WTC11 (cell line): ENCODE measurements at regions not wholly inside any gene's neighbourhood (a gene's known extent, or its start where the extent isn't known, plus 50 kb on each side); places are given as distances from the start of the nearest gene placed in this dataset.

Source experiments
- ATF1 ChIP-seq: sonication (generic); formaldehyde crosslinking; IDR thresholded peaks from 2 replicates; pipeline ENCODE4 v1.8.1; 2023; ENCODE audit warnings: mild to moderate bottlenecking, moderate library complexity, missing genetic modification reagents
- CBFB ChIP-seq: sonication (generic); formaldehyde crosslinking; IDR thresholded peaks from 2 replicates; pipeline ENCODE4 v1.8.1; 2022; ENCODE audit warnings: mild to moderate bottlenecking, low read depth, missing genetic modification reagents
- CREM ChIP-seq: sonication (generic); formaldehyde crosslinking; IDR thresholded peaks from 2 replicates; pipeline ENCODE4 v1.8.1; 2022; ENCODE audit warnings: mild to moderate bottlenecking, missing genetic modification reagents, moderate library complexity
- ELF4 ChIP-seq: sonication (generic); formaldehyde crosslinking; IDR thresholded peaks from 2 replicates; pipeline ENCODE4 v1.8.1; 2022; ENCODE audit warnings: low read depth, mild to moderate bottlenecking, moderate library complexity, missing genetic modification reagents
- NR3C1 ChIP-seq: sonication (generic); formaldehyde crosslinking; conservative IDR thresholded peaks from 2 replicates; pipeline ENCODE4 v1.8.1; 2023; ENCODE audit warnings: low read depth, mild to moderate bottlenecking, missing genetic modification reagents
- PREB ChIP-seq: sonication (generic); formaldehyde crosslinking; IDR thresholded peaks from 2 replicates; pipeline ENCODE4 v1.8.1; 2022; ENCODE audit warnings: mild to moderate bottlenecking, missing genetic modification reagents, moderate library complexity, borderline replicate concordance
- PRRX2 ChIP-seq: fragments of 250-450 bp; sonication (Bioruptor Pico); IDR thresholded peaks from 2 replicates; pipeline ENCODE4 v1.8.0; 2021; ENCODE audit warnings: mild to moderate bottlenecking
- RORB ChIP-seq: fragments of 250-450 bp; sonication (Bioruptor Pico); IDR thresholded peaks from 2 replicates; pipeline ENCODE4 v1.9.0; 2021; ENCODE audit warnings: mild to moderate bottlenecking
- SP1 ChIP-seq: sonication (generic); formaldehyde crosslinking; conservative IDR thresholded peaks from 2 replicates; pipeline ENCODE4 v1.8.1; 2022; ENCODE audit warnings: missing genetic modification reagents
- TP53 ChIP-seq: sonication (generic); formaldehyde crosslinking; IDR thresholded peaks from 2 replicates; pipeline ENCODE4 v1.8.1; 2023; ENCODE audit warnings: mild to moderate bottlenecking, missing genetic modification reagents
- ZNF121 ChIP-seq: sonication (generic); formaldehyde crosslinking; IDR thresholded peaks from 2 replicates; pipeline ENCODE4 v1.8.0; 2023; ENCODE audit warnings: missing genetic modification reagents
- TF ChIP-seq, protein P1 (sequence below): sonication (generic); formaldehyde crosslinking; IDR thresholded peaks from 2 replicates; pipeline ENCODE4 v1.8.1; 2022; ENCODE audit warnings: mild to moderate bottlenecking, moderate library complexity, missing genetic modification reagents
- TF ChIP-seq, protein P2 (sequence below): fragments of 200-600 bp; IDR thresholded peaks from 2 replicates; pipeline ENCODE4 v1.8.0; 2022; ENCODE audit warnings: antibody characterized with exemption
- TF ChIP-seq, protein P3 (sequence below): sonication (generic); formaldehyde crosslinking; IDR thresholded peaks from 2 replicates; pipeline ENCODE4 v1.8.0; 2022; ENCODE audit warnings: mild to moderate bottlenecking, missing genetic modification reagents

- TF ChIP-seq PRRX2 (no peak), TP53 (no peak), ATF1 (CRISPR knock-in tag) (no peak), ELF4 (CRISPR knock-in tag) (no peak), PREB (CRISPR knock-in tag) (no peak), CBFB (CRISPR knock-in tag) (no peak), ZNF121 (CRISPR knock-in tag) (no peak), NR3C1 (no peak), SP1 (no peak), CREM (CRISPR knock-in tag) (no peak), RORB (no peak)
- TF ChIP-seq, protein P1, sequence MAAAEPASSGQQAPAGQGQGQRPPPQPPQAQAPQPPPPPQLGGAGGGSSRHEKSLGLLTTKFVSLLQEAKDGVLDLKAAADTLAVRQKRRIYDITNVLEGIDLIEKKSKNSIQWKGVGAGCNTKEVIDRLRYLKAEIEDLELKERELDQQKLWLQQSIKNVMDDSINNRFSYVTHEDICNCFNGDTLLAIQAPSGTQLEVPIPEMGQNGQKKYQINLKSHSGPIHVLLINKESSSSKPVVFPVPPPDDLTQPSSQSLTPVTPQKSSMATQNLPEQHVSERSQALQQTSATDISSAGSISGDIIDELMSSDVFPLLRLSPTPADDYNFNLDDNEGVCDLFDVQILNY (CRISPR knock-in tag) = no peak
- TF ChIP-seq, protein P2, sequence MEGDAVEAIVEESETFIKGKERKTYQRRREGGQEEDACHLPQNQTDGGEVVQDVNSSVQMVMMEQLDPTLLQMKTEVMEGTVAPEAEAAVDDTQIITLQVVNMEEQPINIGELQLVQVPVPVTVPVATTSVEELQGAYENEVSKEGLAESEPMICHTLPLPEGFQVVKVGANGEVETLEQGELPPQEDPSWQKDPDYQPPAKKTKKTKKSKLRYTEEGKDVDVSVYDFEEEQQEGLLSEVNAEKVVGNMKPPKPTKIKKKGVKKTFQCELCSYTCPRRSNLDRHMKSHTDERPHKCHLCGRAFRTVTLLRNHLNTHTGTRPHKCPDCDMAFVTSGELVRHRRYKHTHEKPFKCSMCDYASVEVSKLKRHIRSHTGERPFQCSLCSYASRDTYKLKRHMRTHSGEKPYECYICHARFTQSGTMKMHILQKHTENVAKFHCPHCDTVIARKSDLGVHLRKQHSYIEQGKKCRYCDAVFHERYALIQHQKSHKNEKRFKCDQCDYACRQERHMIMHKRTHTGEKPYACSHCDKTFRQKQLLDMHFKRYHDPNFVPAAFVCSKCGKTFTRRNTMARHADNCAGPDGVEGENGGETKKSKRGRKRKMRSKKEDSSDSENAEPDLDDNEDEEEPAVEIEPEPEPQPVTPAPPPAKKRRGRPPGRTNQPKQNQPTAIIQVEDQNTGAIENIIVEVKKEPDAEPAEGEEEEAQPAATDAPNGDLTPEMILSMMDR = no peak
- TF ChIP-seq, protein P3, sequence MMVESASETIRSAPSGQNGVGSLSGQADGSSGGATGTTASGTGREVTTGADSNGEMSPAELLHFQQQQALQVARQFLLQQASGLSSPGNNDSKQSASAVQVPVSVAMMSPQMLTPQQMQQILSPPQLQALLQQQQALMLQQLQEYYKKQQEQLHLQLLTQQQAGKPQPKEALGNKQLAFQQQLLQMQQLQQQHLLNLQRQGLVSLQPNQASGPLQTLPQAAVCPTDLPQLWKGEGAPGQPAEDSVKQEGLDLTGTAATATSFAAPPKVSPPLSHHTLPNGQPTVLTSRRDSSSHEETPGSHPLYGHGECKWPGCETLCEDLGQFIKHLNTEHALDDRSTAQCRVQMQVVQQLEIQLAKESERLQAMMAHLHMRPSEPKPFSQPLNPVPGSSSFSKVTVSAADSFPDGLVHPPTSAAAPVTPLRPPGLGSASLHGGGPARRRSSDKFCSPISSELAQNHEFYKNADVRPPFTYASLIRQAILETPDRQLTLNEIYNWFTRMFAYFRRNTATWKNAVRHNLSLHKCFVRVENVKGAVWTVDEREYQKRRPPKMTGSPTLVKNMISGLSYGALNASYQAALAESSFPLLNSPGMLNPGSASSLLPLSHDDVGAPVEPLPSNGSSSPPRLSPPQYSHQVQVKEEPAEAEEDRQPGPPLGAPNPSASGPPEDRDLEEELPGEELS (CRISPR knock-in tag) = no peak
Observed at GRCh38 chr9:75395336-75395735, 307.0 kb downstream of the OSTF1 start.
